Gastroesophageal sphincter (tissue), 4 donors: ENCODE measurements at regions not wholly inside any gene's neighbourhood (a gene's known extent, or its start where the extent isn't known, plus 50 kb on each side); places are given as distances from the start of the nearest gene placed in this dataset.

Experiments used
- ATAC-seq: fragments of 150-250 bp; one replicate; pipeline ENCODE4 v1.9.1; 2016; ENCODE audit warnings: mild to moderate bottlenecking, moderate library complexity
- H3K27ac ChIP-seq, 4 donors: fragments of 200-600 bp; sonication (generic) in 3 of 4; 1 replicate in 3 of 4; 2 replicates in 1 of 4; pipeline ENCODE4 v1.5.1; 2016 to 2019
- H3K27me3 ChIP-seq: fragments of 200-600 bp; sonication (generic); one replicate; pipeline ENCODE4 v1.5.1; 2019
- H3K36me3 ChIP-seq, 2 donors: fragments of 200-600 bp; sonication (generic); one replicate each; pipeline ENCODE4 v1.5.1; 2019; ENCODE audit warnings: control low read depth in 1 of 2
- H3K4me1 ChIP-seq, 3 donors: fragments of 200-600 bp; sonication (generic); 1 replicate in 2 of 3; 2 replicates in 1 of 3; pipeline ENCODE4 v1.5.1; 2016 to 2019; ENCODE audit warnings: control low read depth in 2 of 3
- H3K4me3 ChIP-seq, 2 donors: fragments of 200-600 bp; sonication (generic); one replicate each; pipeline ENCODE4 v1.5.1; 2019; ENCODE audit warnings: mild to moderate bottlenecking in 1 of 2, moderate library complexity in 1 of 2
- H3K9me3 ChIP-seq, 3 donors: fragments of 200-600 bp; sonication (generic); one replicate each; pipeline ENCODE4 v1.5.1; 2017 to 2019; ENCODE audit warnings: control low read depth in 2 of 3
- EP300 ChIP-seq: sonication (generic); formaldehyde crosslinking; IDR thresholded peaks from one replicate; pipeline ENCODE4 v1.6.1; 2017; ENCODE audit warnings: antibody characterized with exemption, mild to moderate bottlenecking
- POLR2A ChIP-seq, 2 donors: fragments of 450-650 bp; IDR thresholded peaks; one replicate each; pipeline ENCODE4 v1.6.1; 2017; ENCODE audit warnings: antibody characterized with exemption in 2 of 2, mild to moderate bottlenecking in 2 of 2, moderate library complexity in 1 of 2
- POLR2AphosphoS5 ChIP-seq: sonication (generic); formaldehyde crosslinking; IDR thresholded peaks from one replicate; pipeline ENCODE4 v1.6.1; 2017; ENCODE audit warnings: antibody characterized with exemption
- whole genome bisulfite sequencing, 2 donors: methylation state at CpG; one replicate each; pipeline ENCODE4 v1.1.5; 2018; ENCODE audit warnings: low coverage in 1 of 2; 5-methylcytosine and 5-hydroxymethylcytosine counted together
- TF ChIP-seq, protein P1 (sequence below), 4 experiments: fragments of 200-600 bp in 2 of 4; fragments of 450-650 bp in 2 of 4; sonication (generic) in 1 of 4; IDR thresholded peaks; one replicate each; pipeline ENCODE4 v1.5.1; 2017 to 2019; ENCODE audit warnings: antibody characterized with exemption in 4 of 4, mild to moderate bottlenecking in 2 of 4, moderate library complexity in 2 of 4

DNA sequence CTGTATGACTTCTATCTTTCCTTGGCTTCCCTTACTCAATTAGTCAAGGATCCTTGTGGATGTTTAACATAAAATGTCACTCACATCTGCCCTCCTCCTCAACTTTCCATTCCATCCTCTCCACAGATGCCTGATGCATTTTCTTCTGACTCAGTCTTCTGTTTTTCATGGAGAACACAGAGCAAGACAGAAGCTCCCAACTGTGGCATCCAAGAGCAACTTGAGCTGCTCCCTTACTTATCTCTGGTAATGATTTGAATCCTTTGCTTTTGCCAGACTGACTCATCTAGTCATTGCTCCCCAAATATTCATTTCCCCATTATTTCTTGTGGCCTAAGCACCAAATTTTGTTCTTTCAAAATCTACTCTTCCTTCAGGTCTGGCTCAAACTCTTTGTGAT, 120.6 kb downstream of the LYPLAL1 start:
- H3K27me3 ChIP-seq: no peaks in the 10 kb centered on the region
- no peak for ATAC-seq
- no peaks in the 10 kb centered on the region for H3K9me3 ChIP-seq
- no peak overlapping the region for H3K4me3 ChIP-seq
- H3K27ac ChIP-seq: peak overlapping the region in 2 of 4 donors; percentile 44 to 56
- H3K36me3 ChIP-seq: peaks cover 0 to 7% of the 10 kb centered on the region in 2 donors
- H3K4me1 ChIP-seq: peaks cover 3 to 29% (median 3%) of the 10 kb centered on the region in 3 donors
- no peak for TF ChIP-seq POLR2A (IDR thresholded peaks at IDR 0.05)
- TF ChIP-seq, protein P1, sequence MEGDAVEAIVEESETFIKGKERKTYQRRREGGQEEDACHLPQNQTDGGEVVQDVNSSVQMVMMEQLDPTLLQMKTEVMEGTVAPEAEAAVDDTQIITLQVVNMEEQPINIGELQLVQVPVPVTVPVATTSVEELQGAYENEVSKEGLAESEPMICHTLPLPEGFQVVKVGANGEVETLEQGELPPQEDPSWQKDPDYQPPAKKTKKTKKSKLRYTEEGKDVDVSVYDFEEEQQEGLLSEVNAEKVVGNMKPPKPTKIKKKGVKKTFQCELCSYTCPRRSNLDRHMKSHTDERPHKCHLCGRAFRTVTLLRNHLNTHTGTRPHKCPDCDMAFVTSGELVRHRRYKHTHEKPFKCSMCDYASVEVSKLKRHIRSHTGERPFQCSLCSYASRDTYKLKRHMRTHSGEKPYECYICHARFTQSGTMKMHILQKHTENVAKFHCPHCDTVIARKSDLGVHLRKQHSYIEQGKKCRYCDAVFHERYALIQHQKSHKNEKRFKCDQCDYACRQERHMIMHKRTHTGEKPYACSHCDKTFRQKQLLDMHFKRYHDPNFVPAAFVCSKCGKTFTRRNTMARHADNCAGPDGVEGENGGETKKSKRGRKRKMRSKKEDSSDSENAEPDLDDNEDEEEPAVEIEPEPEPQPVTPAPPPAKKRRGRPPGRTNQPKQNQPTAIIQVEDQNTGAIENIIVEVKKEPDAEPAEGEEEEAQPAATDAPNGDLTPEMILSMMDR (IDR thresholded peaks at IDR 0.05): no peak

DNA sequence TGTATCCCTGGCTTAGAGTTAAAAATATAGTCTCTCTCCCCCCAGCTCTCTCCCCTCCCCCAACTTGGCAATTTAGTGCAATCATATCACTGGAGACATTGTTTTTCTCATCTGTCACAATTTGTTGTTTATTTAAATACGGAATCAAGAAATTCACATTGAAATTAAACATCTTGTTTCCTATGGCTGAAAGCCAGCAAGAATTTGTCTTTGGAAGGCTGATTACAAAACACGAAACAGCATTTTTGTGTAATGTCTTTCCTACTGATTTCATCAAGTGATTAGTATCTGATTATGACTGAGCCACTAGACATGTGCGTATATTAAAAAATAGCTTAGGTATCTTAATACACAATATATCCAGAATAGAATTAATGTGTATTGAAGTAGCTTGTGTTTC, 119.7 kb downstream of the LYPLAL1 start:
- ATAC-seq: no peak
- H3K27me3 ChIP-seq: no peaks in the 10 kb centered on the region
- H3K4me1 ChIP-seq: peaks cover 3 to 20% (median 3%) of the 10 kb centered on the region in 3 donors
- 50% methylated on average over 3 of the region's 3 CpGs for WGBS, 2 donors
- peaks cover 0 to 7% of the 10 kb centered on the region in 2 donors for H3K36me3 ChIP-seq
- TF ChIP-seq, protein P1 (IDR thresholded peaks at IDR 0.05): no peak
- no peak for TF ChIP-seq POLR2AphosphoS5
- TF ChIP-seq EP300: no peak
- no peak for TF ChIP-seq POLR2A (IDR thresholded peaks at IDR 0.05)
- no peak overlapping the region for H3K4me3 ChIP-seq
- peak overlapping the region in 3 of 4 donors; percentile 9 to 56 (median 44) for H3K27ac ChIP-seq
- no peaks in the 10 kb centered on the region for H3K9me3 ChIP-seq

DNA sequence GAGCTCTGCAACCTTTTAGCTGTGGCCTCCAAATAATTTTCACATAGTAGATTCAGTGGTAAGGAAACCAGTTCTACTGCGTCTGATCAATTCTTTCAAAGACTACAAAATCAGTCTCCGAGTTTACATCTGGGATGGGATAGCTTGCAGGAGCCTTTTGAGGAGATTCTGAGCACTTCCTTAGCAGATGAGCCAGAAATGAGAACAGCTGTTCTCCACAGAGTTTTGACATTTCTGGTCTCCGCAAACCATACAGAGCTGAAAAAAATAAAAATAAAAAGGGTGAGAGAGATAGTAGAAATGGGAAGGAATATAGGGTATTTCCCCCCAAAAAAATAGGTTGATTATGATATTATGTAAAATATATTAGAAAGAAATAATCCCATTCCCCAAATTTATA, 119.3 kb downstream of the LYPLAL1 start:
- no peaks in the 10 kb centered on the region for H3K9me3 ChIP-seq
- peaks cover 1 to 20% (median 3%) of the 10 kb centered on the region in 3 donors for H3K4me1 ChIP-seq
- 70 to 79% methylated on average over 2 to 3 of the region's 3 CpGs for WGBS, 2 donors
- peak overlapping the region in 2 of 4 donors; percentile 9 to 56 for H3K27ac ChIP-seq
- H3K27me3 ChIP-seq: no peaks in the 10 kb centered on the region
- TF ChIP-seq, protein P1 (IDR thresholded peaks at IDR 0.05): no peak
- TF ChIP-seq EP300 (no peak), POLR2AphosphoS5 (no peak), POLR2A (IDR thresholded peaks at IDR 0.05) (no peak)
- peaks cover 0 to 7% of the 10 kb centered on the region in 2 donors for H3K36me3 ChIP-seq
- peak; percentile 48 for ATAC-seq
- no peak overlapping the region for H3K4me3 ChIP-seq

DNA sequence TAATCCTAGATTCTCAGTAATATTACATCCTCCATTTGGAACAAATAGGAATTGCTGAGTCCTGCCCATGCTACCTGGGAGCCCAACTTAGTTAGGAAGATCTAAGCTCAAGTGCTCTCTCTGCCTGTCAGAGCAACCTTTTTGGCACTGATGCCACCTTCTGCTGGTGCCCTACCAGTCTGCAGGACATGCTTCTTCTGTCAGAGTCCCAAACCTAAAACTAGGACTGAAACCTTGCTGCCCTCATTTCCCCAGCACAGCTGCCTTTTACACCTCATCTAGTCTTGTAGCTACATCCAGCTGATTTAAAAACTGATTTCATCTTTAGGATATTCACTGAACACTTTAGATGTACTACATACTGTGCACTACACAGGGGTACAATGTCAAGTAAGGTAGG, 118.7 kb downstream of the LYPLAL1 start:
- Histone ChIP-seq H3K9me3 (no peaks in the 10 kb centered on the region), H3K36me3 (peaks cover 0 to 7% of the 10 kb centered on the region in 2 donors), H3K4me3 (no peak overlapping the region), H3K27ac (no peak overlapping the region), H3K27me3 (no peaks in the 10 kb centered on the region), H3K4me1 (peaks cover 0 to 19% (median 3%) of the 10 kb centered on the region in 3 donors)
- TF ChIP-seq POLR2AphosphoS5 (no peak), POLR2A (IDR thresholded peaks at IDR 0.05) (no peak), EP300 (no peak)
- TF ChIP-seq, protein P1 (IDR thresholded peaks at IDR 0.05): no peak
- ATAC-seq: no peak

DNA sequence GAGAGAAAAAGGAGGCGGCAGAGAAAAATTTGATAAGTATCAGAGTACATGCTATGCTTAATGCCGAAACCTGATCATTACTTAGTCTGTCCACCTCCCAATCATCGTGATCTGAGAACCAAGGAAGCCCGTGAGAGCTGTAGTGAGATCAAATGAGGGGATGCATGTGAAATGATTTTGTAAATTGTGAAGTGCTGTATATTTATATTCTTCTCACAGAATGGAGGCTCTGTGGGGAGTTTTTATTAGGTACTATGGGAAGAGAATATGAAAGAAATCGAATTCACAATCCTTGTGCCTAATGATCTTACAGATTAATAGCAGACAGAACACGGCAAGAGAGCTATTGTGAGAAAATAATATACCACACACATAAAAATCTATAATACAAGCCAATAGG, 115.5 kb downstream of the LYPLAL1 start:
- Histone ChIP-seq H3K4me1 (peaks cover 0 to 4% (median 0%) of the 10 kb centered on the region in 3 donors), H3K4me3 (no peak overlapping the region), H3K9me3 (no peaks in the 10 kb centered on the region), H3K36me3 (no peaks in the 10 kb centered on the region), H3K27ac (no peak overlapping the region), H3K27me3 (no peaks in the 10 kb centered on the region)
- no peak for ATAC-seq
- TF ChIP-seq, protein P1 (IDR thresholded peaks at IDR 0.05): no peak
- no peak for TF ChIP-seq EP300
- TF ChIP-seq POLR2A (IDR thresholded peaks at IDR 0.05): no peak
- no peak for TF ChIP-seq POLR2AphosphoS5
- WGBS, 2 donors: 80 to 84% methylated on average over 5 to 6 of the region's 6 CpGs
